Glutamatergic neuron (in vitro differentiated cells): ENCODE measurements at regions not wholly inside any gene's neighbourhood (a gene's known extent, or its start where the extent isn't known, plus 50 kb on each side); places are given as distances from the start of the nearest gene placed in this dataset.

Experiments used
- DNase-seq: peaks from one replicate; pipeline ENCODE4 v3.0.0; 2022
- H3K27ac Mint-ChIP-seq: one replicate; pipeline ENCODE4 v1.8.0; 2020; ENCODE audit warnings: mild to moderate bottlenecking, mixed read lengths, inconsistent platforms; ENCODE audit not compliant: unreplicated experiment
- H3K27me3 Mint-ChIP-seq: one replicate; pipeline ENCODE4 v1.8.0; 2020; ENCODE audit warnings: mild to moderate bottlenecking, moderate library complexity, mixed read lengths, inconsistent platforms; ENCODE audit not compliant: unreplicated experiment
- H3K36me3 Mint-ChIP-seq: one replicate; pipeline ENCODE4 v1.8.0; 2020; ENCODE audit warnings: mild to moderate bottlenecking, mixed read lengths, inconsistent platforms; ENCODE audit not compliant: unreplicated experiment
- H3K4me1 Mint-ChIP-seq: one replicate; pipeline ENCODE4 v1.8.0; 2020; ENCODE audit warnings: mild to moderate bottlenecking, low read depth, mixed read lengths, inconsistent platforms; ENCODE audit not compliant: unreplicated experiment
- H3K4me3 Mint-ChIP-seq: one replicate; pipeline ENCODE4 v1.8.0; 2020; ENCODE audit warnings: mild to moderate bottlenecking, mixed read lengths, inconsistent platforms; ENCODE audit not compliant: unreplicated experiment
- H3K9me3 Mint-ChIP-seq: one replicate; pipeline ENCODE4 v1.8.0; 2020; ENCODE audit warnings: mild to moderate bottlenecking, moderate library complexity, mixed read lengths, inconsistent platforms; ENCODE audit not compliant: unreplicated experiment
- TF ChIP-seq, protein P1 (sequence below): fragments of 200-600 bp; sonication (generic); IDR thresholded peaks from one replicate; pipeline ENCODE4 v1.5.0; 2021; ENCODE audit not compliant: partially characterized antibody, unreplicated experiment

GRCh38 chr2:153420394-153420793 lies 58.2 kb downstream of the RPRM start:
- no peaks in the 10 kb centered on the region for H3K27me3 Mint-ChIP-seq
- no peak overlapping the region for H3K4me3 Mint-ChIP-seq
- no peaks in the 10 kb centered on the region for H3K4me1 Mint-ChIP-seq
- no peaks in the 10 kb centered on the region for H3K9me3 Mint-ChIP-seq
- no peak for DNase-seq
- no peak overlapping the region for H3K27ac Mint-ChIP-seq
- TF ChIP-seq, protein P1, sequence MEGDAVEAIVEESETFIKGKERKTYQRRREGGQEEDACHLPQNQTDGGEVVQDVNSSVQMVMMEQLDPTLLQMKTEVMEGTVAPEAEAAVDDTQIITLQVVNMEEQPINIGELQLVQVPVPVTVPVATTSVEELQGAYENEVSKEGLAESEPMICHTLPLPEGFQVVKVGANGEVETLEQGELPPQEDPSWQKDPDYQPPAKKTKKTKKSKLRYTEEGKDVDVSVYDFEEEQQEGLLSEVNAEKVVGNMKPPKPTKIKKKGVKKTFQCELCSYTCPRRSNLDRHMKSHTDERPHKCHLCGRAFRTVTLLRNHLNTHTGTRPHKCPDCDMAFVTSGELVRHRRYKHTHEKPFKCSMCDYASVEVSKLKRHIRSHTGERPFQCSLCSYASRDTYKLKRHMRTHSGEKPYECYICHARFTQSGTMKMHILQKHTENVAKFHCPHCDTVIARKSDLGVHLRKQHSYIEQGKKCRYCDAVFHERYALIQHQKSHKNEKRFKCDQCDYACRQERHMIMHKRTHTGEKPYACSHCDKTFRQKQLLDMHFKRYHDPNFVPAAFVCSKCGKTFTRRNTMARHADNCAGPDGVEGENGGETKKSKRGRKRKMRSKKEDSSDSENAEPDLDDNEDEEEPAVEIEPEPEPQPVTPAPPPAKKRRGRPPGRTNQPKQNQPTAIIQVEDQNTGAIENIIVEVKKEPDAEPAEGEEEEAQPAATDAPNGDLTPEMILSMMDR: no peak
- H3K36me3 Mint-ChIP-seq: no peaks in the 10 kb centered on the region

DNA sequence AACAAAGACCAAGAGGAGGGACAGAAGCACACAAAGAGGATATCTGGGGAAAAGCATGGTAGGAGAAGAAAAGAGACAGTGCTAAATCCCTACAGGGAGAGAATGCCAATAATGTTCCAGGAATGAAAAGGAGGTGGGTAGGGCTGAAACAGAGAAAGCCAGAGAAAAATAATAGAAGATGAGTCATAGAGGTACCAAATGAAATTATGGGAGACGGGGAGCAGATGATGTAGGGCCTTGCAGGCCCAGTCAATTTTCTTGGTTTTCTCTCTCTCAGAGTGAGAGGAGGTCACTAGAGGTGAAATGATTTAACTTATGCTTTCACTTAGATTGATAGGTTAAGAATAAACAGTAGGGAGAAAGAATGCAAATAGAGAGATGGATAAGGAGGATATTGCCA lies 61.5 kb downstream of the RPRM start:
- Mint-ChIP-seq H3K4me1 (no peaks in the 10 kb centered on the region), H3K27me3 (no peaks in the 10 kb centered on the region), H3K9me3 (no peaks in the 10 kb centered on the region), H3K27ac (no peak overlapping the region), H3K4me3 (no peak overlapping the region), H3K36me3 (no peaks in the 10 kb centered on the region)
- TF ChIP-seq, protein P1: no peak
- no peak for DNase-seq

- DNase-seq: no peak
- Mint-ChIP-seq H3K27me3 (no peaks in the 10 kb centered on the region), H3K36me3 (no peaks in the 10 kb centered on the region), H3K4me1 (no peaks in the 10 kb centered on the region), H3K9me3 (no peaks in the 10 kb centered on the region), H3K27ac (no peak overlapping the region), H3K4me3 (no peak overlapping the region)
- TF ChIP-seq, protein P1: no peak
Measured at GRCh38 chr2:153416071-153416470, 62.5 kb downstream of the RPRM start.

- H3K27me3 Mint-ChIP-seq: no peaks in the 10 kb centered on the region
- no peak overlapping the region for H3K27ac Mint-ChIP-seq
- DNase-seq: no peak
- TF ChIP-seq, protein P1: no peak
- no peaks in the 10 kb centered on the region for H3K9me3 Mint-ChIP-seq
- H3K36me3 Mint-ChIP-seq: no peaks in the 10 kb centered on the region
- no peak overlapping the region for H3K4me3 Mint-ChIP-seq
- H3K4me1 Mint-ChIP-seq: no peaks in the 10 kb centered on the region
Measured at GRCh38 chr2:153408710-153409385, 69.7 kb downstream of the RPRM start.

- H3K27me3 Mint-ChIP-seq: no peaks in the 10 kb centered on the region
- H3K36me3 Mint-ChIP-seq: no peaks in the 10 kb centered on the region
- H3K4me1 Mint-ChIP-seq: no peaks in the 10 kb centered on the region
- DNase-seq: no peak
- no peak overlapping the region for H3K27ac Mint-ChIP-seq
- TF ChIP-seq, protein P1: no peak
- H3K4me3 Mint-ChIP-seq: no peak overlapping the region
- no peaks in the 10 kb centered on the region for H3K9me3 Mint-ChIP-seq
Measured at GRCh38 chr2:153405196-153405595, 73.4 kb downstream of the RPRM start.
